NK-92 treated with Interleukin-12 subunit alpha and Interleukin-12 subunit beta, amount 100 ng/mL, for 24 hours (cell line): ENCODE measurements at regions not wholly inside any gene's neighbourhood (a gene's known extent, or its start where the extent isn't known, plus 50 kb on each side); places are given as distances from the start of the nearest gene placed in this dataset.

Experiments
- DNase-seq: peaks from one replicate; lab custom pipeline; 2025; lab: John Stamatoyannopoulos, UW

DNA sequence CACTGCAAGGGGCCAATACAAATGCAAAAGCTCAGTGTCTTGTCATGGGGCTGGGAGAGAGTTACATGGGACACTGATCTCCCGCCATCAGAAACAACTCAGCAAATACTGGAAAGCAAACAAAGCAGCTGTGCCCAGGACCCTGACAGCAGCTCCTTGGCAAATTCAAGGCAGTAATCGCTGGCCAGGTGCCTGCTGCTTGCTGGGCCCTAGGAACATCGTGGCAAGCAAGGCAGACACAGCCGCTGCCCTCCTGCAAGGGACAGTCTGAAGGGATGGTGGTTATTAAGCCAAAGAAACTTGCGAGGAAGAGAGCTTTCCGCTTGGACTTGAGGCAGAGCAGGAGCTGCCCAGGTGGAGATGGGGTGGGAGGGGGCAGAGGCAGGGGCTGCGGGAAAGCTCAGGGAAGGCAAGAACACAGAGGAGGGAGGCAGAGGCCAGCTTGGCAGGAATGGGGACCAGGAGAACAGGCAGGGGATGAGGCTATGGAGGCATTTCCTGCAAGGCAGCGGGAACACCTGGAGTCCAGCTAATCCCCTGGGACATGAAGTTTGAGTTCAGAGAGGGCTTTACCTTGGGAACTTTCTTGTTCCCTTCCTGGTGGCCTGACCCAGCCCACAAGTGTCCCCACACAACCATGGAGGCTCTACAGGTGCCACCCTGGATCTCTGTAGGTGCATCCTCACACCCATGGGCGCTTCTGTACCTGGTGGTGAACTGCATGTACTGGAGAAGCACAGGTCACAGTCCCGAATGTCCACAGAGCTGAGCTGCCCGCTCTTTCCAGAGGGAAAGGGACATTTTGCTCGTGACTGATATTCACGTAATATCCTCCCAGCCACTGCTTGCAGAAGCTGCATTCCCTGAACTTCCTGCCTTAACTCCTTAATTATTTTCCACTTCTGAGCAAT lies 78.7 kb upstream of the ATP2B2 start:
- no peak for DNase-seq

DNA sequence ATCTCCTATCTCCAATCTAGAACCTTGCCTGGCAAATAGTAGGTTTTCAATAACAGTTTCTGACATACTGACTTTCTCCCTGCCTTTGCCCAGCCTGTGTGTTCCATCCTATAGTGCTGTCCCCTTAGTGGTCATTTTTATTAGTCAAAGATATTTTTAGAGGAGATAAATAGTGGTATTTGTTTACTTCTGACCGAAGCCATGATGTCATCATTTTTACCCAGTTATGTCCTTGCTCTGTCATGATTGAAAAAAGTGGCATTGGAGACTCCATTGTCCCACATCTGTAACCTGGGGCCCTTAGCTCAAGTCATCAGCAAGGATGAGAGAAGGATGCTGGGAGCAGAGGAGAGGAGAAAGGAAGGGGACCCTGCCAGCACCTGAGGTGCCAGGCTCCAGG lies 80.6 kb upstream of the ATP2B2 start:
- DNase-seq: no peak

DNA sequence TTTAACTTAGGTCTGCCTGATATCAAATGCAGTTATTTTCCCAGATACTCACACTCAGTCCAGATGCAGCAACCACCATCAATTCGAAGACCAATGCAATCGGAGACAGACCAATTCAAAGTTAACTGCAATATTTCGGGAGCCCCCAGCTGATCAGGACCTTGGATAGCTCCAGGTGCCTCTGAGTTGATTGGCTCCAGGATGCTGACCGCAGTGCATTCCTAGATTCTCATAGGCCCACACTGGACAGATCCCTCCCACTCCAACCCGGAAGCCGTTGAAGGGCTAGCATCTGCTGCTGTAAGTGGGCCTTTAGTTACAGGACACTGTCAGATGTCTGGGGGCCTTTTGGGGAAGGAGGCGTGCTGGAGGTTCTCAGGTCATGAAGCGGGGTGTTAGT lies 89.5 kb upstream of the ATP2B2 start:
- DNase-seq: no peak

- no peak for DNase-seq
Measured at GRCh38 chr3:10596746-10597448, 91.5 kb upstream of the ATP2B2 start.

- DNase-seq: no peak
Measured at GRCh38 chr3:10597733-10598132, 92.3 kb upstream of the ATP2B2 start.

DNA sequence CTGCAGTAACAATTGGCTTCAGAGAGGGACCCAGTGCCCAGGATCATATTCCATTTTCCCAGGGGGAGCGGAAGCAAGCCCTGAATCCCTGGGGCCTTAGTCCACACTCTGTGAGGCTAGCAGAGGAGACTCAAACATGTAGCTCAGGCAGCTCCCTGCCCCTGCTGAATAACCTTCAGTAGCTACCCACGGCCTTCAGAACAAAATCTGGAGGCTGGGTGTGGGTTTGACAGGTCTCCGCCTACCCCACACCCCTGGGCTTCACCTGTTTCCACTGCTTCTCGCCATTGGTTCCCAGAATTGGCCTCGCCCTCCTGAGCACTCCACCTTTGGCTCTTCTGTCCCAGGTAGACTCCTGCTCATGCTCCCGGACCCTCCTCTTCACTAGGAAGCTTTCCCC lies 93.6 kb upstream of the ATP2B2 start:
- no peak for DNase-seq

GRCh38 chr3:10599444-10599843 lies 94.1 kb upstream of the ATP2B2 start:
- no peak for DNase-seq

- no peak for DNase-seq
Measured at GRCh38 chr3:10600296-10600714, 94.9 kb upstream of the ATP2B2 start.

- no peak for DNase-seq
Measured at GRCh38 chr3:10600726-10601125, 95.3 kb upstream of the ATP2B2 start.

DNA sequence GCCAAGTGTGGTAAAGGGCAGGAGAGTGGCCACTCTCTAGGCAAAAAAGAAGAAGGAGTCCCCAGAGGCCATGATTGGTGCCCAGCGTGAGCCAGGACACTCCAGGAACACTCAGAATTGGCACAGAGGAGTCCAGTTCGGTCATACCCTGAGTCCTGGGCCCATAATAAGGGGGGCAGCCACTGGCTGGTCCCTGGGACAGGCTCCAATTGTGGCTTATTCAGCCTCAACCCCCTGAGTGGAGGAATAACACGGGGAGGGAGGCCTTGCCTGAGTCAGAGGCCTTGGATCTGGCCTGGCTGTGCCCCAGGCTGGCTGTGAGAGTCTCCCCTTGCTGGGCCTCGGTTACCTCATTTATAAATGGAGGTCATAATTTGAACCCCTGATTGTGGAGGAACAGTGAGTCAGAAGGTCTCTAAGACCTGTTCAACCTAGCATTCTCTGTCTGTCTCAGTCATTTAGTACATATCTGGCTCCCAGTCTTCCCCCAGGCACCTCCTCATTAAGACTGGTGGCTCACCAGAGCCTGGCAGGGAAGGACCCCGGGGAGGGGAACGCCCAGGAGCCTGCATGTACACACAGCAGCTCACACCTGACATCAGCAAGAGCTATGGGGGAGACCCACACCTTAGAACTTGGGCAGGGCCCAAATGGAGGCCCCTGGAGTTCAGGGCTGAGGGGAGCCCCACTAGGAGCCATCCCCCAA lies 95.9 kb upstream of the ATP2B2 start:
- DNase-seq: no peak

- no peak for DNase-seq
Measured at GRCh38 chr3:10601857-10602230, 96.5 kb upstream of the ATP2B2 start.

GRCh38 chr3:10602271-10602670 lies 96.9 kb upstream of the ATP2B2 start:
- no peak for DNase-seq

- DNase-seq: no peak
Measured at GRCh38 chr3:10602769-10603768, 97.7 kb upstream of the ATP2B2 start.

- no peak for DNase-seq
Measured at GRCh38 chr3:10609134-10609533, 103.7 kb upstream of the ATP2B2 start.

DNA sequence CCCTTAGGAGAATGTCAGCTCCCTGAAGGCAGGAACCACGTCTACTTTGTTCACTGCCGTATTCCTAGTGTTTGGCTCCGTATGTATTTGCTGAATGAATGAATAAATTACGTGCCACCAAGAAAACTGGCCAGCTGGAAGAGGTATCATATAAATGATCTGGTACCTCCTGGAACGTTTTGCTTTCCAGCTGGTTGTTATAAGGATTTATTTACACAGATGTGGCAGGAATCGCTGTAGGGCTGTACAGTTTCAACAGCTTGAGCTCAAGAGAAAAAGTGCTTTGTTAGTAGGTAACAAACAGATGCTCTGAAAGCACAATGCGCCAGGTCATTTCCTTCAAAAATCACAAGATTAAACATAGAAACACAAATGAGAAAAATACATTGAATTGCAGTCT lies 108.8 kb upstream of the ATP2B2 start:
- no peak for DNase-seq

- no peak for DNase-seq
Measured at GRCh38 chr3:10615715-10616114, 110.3 kb upstream of the ATP2B2 start.

GRCh38 chr3:10616321-10616720 lies 110.9 kb upstream of the ATP2B2 start:
- DNase-seq: no peak

- no peak for DNase-seq
Measured at GRCh38 chr3:10619989-10620832, 114.8 kb upstream of the ATP2B2 start.

DNA sequence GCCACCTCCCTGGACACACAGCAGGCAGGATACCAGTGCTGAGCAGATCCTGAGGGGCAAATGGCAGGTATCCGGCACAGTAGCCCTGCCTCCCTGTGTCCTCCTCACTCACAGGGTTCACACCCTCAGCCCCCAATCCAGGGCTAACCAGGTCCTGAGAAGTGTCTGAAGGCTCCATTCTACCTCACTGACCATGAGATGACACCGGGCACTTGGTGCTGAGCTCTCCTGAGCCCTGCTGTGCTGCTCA lies 115.4 kb upstream of the ATP2B2 start:
- no peak for DNase-seq

- DNase-seq: no peak
Measured at GRCh38 chr3:10623578-10624275, 118.3 kb upstream of the ATP2B2 start.
